ENCODE measurements at regions not wholly inside any gene's neighbourhood (a gene's known extent, or its start where the extent isn't known, plus 50 kb on each side); places are given as distances from the start of the nearest gene placed in this dataset.

DNA sequence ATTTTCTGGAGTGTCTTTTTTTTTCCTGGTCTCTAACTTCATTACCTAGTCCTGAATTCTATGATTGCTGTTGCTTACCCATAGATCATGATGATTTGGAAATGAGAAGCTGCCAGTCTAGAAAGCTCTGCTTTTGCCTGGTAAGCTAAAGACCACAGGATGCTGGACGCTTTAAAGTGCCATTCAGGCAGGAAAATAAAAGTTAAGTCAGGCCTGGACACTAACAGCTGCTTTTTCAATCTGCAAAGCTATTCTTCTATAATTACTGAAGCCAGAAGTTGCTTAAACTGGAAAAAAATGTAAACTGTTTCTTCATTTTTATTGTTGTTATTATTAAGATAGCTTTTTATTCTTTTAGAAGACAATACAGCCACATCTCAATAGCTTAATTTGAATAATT lies 129.8 kb upstream of the SPACA1 start:
- no peaks in the 10 kb centered on the region for H3K79me2 ChIP-seq (ENCODE audit: low read depth)
- H4K20me1 ChIP-seq (ENCODE audit: insufficient read depth) = no peaks in the 10 kb centered on the region
- H3K36me3 ChIP-seq (ENCODE audit: low read depth) = no peaks in the 10 kb centered on the region
- H3F3A ChIP-seq (ENCODE audit: insufficient read depth, low read depth) = no peaks in the 10 kb centered on the region
- BruUV-seq (replicated peaks) = no TSS peak
- TF ChIP-seq, protein P1, sequence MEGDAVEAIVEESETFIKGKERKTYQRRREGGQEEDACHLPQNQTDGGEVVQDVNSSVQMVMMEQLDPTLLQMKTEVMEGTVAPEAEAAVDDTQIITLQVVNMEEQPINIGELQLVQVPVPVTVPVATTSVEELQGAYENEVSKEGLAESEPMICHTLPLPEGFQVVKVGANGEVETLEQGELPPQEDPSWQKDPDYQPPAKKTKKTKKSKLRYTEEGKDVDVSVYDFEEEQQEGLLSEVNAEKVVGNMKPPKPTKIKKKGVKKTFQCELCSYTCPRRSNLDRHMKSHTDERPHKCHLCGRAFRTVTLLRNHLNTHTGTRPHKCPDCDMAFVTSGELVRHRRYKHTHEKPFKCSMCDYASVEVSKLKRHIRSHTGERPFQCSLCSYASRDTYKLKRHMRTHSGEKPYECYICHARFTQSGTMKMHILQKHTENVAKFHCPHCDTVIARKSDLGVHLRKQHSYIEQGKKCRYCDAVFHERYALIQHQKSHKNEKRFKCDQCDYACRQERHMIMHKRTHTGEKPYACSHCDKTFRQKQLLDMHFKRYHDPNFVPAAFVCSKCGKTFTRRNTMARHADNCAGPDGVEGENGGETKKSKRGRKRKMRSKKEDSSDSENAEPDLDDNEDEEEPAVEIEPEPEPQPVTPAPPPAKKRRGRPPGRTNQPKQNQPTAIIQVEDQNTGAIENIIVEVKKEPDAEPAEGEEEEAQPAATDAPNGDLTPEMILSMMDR (conservative IDR thresholded peaks at IDR 0.05) = no peak
- TF ChIP-seq EZH2 (IDR thresholded peaks at IDR 0.05; ENCODE audit: low read depth) = no peak
- H2AFZ ChIP-seq = no peak overlapping the region
- DNase-seq = no peak
- no peaks in the 10 kb centered on the region for H3K27me3 ChIP-seq (ENCODE audit: insufficient read depth, low read depth)
- H3K4me1 ChIP-seq (replicated peaks; ENCODE audit: insufficient read depth) = no peaks in the 10 kb centered on the region
- H3K4me3 ChIP-seq = no peak overlapping the region
- H3K27ac ChIP-seq = no peak overlapping the region
- no peaks in the 10 kb centered on the region for H3K9me2 ChIP-seq (ENCODE audit: insufficient read depth)
- no peaks in the 10 kb centered on the region for H3K9me3 ChIP-seq (ENCODE audit: insufficient read depth, low read depth)
- intact Hi-C loops (cut with micrococcal nuclease; ENCODE audit: unreplicated experiment) = no loop called here
- H3K4me2 ChIP-seq = no peak overlapping the region
- CTCF ChIA-PET = no interaction called here
- POLR2A ChIA-PET (ENCODE audit: unreplicated experiment) = no interaction called here

DNA sequence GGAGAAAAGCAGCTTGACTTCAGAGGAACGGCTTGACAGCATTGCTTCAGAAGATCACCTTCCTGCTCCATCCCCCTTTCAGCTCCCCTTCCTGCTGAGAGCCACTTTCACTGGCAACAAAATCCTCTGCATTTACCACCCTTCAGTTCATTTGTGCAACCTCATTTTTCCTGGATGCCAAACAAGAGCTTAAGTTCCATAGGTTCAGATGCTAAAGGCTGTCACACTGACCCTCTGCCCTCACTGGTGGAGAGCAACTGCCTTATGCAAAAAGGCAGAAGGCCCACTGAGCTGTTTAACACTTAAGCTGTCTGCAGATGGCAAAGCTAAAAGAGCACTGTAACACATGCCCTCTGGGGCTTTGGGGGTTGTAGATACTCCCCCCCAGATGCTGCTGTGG lies 131.2 kb upstream of the SPACA1 start:
- Histone ChIP-seq H3K27ac (no peak overlapping the region), H3K36me3 (ENCODE audit: low read depth) (no peaks in the 10 kb centered on the region), H4K20me1 (ENCODE audit: insufficient read depth) (no peaks in the 10 kb centered on the region), H3K9me2 (ENCODE audit: insufficient read depth) (no peaks in the 10 kb centered on the region), H3K4me3 (no peak overlapping the region), H3K9me3 (ENCODE audit: insufficient read depth, low read depth) (no peaks in the 10 kb centered on the region), H3K27me3 (ENCODE audit: insufficient read depth, low read depth) (no peaks in the 10 kb centered on the region), H3F3A (ENCODE audit: insufficient read depth, low read depth) (no peaks in the 10 kb centered on the region), H3K4me1 (replicated peaks; ENCODE audit: insufficient read depth) (no peaks in the 10 kb centered on the region), H2AFZ (no peak overlapping the region), H3K79me2 (ENCODE audit: low read depth) (no peaks in the 10 kb centered on the region), H3K4me2 (no peak overlapping the region)
- ChIA-PET POLR2A (ENCODE audit: unreplicated experiment) (no interaction called here), CTCF (no interaction called here)
- no TSS peak for BruUV-seq (replicated peaks)
- DNase-seq = no peak
- intact Hi-C loops (cut with micrococcal nuclease; ENCODE audit: unreplicated experiment) = no loop called here
- TF ChIP-seq, protein P1 (conservative IDR thresholded peaks at IDR 0.05) = no peak
- TF ChIP-seq EZH2 (IDR thresholded peaks at IDR 0.05; ENCODE audit: low read depth) = no peak

DNA sequence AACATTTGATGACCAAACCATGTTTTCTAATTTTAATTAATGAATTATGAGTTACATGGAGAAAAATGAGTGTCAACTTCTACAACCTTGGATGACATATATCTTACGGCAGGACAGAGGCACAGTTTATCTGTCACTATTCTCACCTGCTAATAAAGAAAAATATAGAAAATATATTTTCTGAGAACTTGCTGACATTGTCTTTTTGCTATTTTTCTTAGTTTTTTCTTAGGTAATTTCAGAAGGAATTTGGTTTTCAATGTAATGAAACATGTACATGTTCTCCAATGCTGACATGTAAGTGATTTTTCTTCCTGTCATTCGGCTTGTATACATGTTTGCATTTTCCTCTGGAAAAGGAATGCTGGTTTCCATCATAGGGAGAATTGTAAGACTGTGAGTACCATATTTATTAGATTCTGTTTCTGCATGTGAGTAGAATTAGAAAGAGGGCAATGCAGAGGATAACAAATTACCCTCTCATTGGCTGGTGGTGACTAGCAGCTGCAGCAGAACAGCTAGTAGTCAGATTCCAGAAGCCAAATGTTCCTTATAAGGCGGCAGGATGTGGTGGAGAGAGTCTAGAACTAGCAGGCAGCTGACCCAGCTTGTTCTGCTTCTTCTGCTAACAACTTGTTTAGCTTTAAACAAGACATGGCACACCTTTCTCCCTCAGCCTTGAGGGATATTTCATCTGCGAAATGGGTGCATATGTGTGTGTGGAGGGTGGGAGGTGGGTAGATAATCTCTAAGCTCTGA lies 132.8 kb upstream of the SPACA1 start:
- no peaks in the 10 kb centered on the region for H3K36me3 ChIP-seq (ENCODE audit: low read depth)
- no peak overlapping the region for H3K4me3 ChIP-seq
- H4K20me1 ChIP-seq (ENCODE audit: insufficient read depth) = no peaks in the 10 kb centered on the region
- no peaks in the 10 kb centered on the region for H3K27me3 ChIP-seq (ENCODE audit: insufficient read depth, low read depth)
- H3F3A ChIP-seq (ENCODE audit: insufficient read depth, low read depth) = no peaks in the 10 kb centered on the region
- CTCF ChIA-PET = no interaction called here
- POLR2A ChIA-PET (ENCODE audit: unreplicated experiment) = no interaction called here
- H3K4me2 ChIP-seq = no peak overlapping the region
- no peaks in the 10 kb centered on the region for H3K79me2 ChIP-seq (ENCODE audit: low read depth)
- H3K9me3 ChIP-seq (ENCODE audit: insufficient read depth, low read depth) = no peaks in the 10 kb centered on the region
- no peak for TF ChIP-seq EZH2 (IDR thresholded peaks at IDR 0.05; ENCODE audit: low read depth)
- TF ChIP-seq, protein P1 (conservative IDR thresholded peaks at IDR 0.05) = no peak
- intact Hi-C loops (cut with micrococcal nuclease; ENCODE audit: unreplicated experiment) = no loop called here
- no TSS peak for BruUV-seq (replicated peaks)
- H3K27ac ChIP-seq = no peak overlapping the region
- no peaks in the 10 kb centered on the region for H3K9me2 ChIP-seq (ENCODE audit: insufficient read depth)
- H3K4me1 ChIP-seq (replicated peaks; ENCODE audit: insufficient read depth) = no peaks in the 10 kb centered on the region
- DNase-seq = no peak
- H2AFZ ChIP-seq = no peak overlapping the region
